ENCODE measurements at regions not wholly inside any gene's neighbourhood (a gene's known extent, or its start where the extent isn't known, plus 50 kb on each side); places are given as distances from the start of the nearest gene placed in this dataset.

DNA sequence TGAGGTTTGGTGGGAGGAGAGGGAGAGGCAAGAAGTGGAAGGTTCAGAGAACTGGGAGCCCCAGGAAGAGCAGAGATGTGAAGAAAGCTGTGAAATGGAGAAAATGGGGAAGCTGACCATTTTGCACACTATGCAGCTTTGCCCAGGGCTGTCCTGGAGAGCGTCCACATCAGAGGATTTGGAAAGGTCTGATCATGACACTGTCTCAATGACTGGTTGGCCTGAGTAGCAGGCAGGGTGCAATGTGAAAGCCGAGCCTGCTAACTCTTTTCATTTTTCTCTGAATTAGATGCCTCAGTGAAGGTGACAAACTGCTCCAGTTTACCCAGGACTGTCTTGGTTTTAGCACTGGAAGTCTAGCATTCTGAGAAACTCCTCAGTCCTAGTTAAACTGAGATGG, 330.1 kb upstream of the RPS6KA3 start:
- no peak for DNase-seq

GRCh38 chrX:20595928-20596575, 329.3 kb upstream of the RPS6KA3 start:
- DNase-seq = no peak

- DNase-seq = no peak
These were observed 328.3 kb upstream of the RPS6KA3 start for GRCh38 chrX:20594985-20595384.

GRCh38 chrX:20593836-20594235, 327.1 kb upstream of the RPS6KA3 start:
- DNase-seq = no peak

- DNase-seq = no peak
These were observed 326.7 kb upstream of the RPS6KA3 start for GRCh38 chrX:20593402-20593801.

- no peak for DNase-seq
These were observed 324.5 kb upstream of the RPS6KA3 start for GRCh38 chrX:20591246-20591645.

GRCh38 chrX:20585782-20586181, 319.1 kb upstream of the RPS6KA3 start:
- DNase-seq = no peak

DNA sequence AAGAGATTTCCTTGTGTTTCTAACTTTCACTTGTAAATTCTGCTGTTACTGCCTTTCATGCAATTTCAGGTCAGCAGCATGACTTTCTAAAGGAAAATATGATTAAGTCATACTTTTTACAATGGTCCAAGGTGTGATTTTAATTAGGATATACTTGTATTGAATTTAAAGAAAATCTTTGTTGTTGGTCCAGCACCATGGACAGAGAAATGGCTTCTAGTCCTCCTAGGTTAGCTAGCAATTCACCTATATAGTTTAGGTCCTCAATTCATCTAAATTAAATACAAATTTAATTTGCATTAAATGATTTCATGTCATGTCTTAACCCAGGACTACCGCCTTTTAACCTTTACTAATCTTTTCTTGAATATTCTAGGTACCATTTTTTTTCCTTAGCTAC, 304.9 kb upstream of the RPS6KA3 start:
- DNase-seq = no peak

DNA sequence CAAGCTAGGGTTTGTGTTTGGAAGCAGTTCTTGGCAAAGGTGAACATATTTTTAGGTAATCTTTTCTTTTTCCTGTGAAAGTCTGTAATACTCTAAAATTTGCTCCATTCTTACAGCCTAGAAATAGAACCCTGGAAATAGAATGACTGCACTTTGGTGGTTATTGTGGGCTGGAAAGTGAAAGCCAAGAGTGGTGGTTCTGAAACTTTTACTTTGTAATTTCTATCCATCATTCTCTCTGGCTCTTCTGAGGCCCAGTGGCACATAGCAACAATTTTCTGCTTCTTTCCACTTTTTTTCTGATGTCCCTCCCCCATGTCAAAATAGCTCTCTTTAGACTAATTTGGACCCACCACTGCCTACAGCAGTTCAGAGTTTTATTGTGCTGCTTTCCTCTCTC, 300.4 kb upstream of the RPS6KA3 start:
- DNase-seq = no peak

DNA sequence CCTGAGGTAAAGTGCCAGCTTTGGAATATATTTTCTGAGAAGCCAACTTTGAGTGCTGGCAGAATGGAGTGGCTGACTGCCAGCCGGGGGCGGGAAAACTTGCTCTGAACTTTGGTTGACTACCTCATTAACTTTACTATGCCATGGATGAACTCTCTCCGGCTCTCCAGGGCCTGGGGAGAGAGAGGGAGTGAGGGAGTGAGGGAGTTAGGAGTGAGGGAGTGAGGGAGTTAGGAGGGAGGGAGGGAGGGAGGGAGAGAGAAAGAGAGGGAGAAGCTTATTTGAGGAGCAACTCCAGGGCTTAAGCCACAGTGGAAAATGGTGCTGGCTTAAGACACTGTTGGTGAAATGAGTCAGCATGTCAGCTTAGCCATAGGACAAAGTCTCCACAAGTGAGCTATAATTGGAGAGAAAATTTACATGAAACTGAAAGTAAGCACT, 280.9 kb upstream of the RPS6KA3 start:
- no peak for DNase-seq

DNA sequence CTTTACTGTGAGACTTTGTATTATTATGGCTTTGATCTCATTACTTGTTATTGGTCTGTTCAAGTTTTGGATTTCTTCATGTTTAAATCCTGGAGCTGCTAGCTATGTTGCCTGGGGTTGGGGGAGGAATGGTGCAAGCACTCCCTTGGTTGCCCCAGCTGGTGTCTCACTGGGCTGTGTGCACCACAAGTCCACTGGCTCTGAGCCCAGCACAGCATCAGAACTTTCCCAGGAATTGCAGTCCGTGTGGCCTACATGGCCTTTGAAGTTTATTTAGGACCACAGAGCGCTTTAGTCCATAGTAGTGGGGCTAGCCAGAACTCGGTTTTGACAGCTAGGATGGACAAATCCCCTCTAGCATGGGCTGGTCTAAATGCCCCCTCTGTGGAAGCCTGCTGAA, 278.8 kb upstream of the RPS6KA3 start:
- no peak for DNase-seq

DNA sequence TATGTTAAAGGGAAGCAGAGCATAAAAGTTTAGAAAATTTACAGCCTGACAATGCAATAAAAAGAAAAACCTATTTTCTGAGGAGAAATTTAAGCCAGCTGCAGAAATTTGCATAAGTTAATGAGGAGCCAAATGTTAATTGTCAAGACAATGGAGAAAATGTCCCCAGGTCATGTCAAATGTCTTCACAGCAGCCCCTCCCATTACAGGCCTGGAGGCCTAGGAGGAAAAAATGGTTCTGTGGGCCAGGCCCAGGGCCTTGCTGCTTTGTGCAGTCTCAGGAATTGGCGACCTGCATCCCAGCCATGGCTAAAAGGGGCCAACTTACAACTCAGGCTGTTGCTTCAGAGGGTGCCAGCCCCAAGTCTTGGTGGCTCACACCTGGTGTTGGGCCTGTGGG, 275.4 kb upstream of the RPS6KA3 start:
- DNase-seq = no peak

GRCh38 chrX:20538974-20539373, 272.3 kb upstream of the RPS6KA3 start:
- no peak for DNase-seq

DNA sequence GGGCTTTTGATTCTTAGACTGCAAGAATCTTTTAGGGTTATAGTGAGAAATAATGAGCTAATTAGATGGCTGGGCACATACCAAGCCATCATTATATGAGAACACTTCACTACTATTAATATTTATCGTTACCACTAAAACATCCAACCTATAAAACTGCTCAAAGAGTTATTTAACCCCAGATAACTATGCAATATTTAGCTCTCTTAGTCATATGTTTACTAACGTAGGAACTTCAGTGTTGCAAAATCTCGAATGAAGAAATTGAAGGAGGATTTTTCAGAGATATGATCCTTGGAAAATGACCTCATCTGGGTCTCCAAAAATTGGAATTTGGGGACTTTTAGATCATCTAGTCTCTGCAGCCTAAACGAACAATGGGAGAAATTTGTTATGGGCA, 265.0 kb upstream of the RPS6KA3 start:
- no peak for DNase-seq

- DNase-seq = peak; percentile 59
These were observed 263.8 kb upstream of the RPS6KA3 start for GRCh38 chrX:20530406-20530921.

DNA sequence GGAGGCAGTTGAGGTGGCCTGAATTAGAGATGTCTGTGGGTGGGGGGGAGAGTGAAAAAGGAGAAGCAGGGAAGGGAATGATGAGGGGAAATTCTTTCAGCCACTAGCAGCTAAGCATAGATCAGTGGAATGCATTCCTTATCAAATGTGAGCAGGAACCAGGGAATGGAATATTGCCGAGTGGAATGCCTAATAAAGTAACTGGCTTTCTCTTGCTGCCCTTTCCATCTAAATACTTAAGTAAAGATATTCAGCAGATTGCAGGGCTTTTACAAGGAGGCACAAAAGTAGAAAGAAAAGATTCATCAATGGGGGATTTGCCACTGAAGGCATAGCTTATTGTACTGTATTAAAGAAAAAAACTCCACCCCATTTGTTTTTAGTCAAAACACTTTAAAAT, 263.0 kb upstream of the RPS6KA3 start:
- DNase-seq = no peak

- DNase-seq = no peak
These were observed 262.6 kb upstream of the RPS6KA3 start for GRCh38 chrX:20529301-20529700.

GRCh38 chrX:20527558-20528011, 260.9 kb upstream of the RPS6KA3 start:
- peak; percentile 30 for DNase-seq

DNA sequence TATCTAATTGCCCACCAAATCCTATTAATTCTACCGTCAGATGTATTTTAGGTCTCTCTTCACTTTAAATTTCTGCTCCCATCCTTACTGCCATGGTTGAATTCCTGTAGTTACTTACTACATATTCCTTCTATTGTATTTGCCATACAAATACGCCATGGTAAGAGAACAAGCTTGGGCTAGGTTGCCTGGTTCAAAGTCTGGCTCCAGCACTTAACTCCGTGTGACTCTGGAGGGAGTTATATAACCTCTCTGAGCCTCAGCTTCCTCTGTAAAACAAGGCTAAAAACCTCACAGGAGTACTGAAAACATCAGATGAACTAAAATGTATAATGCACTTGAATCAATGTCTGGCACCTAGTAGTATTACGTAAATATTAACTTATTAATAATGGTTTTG, 260.3 kb upstream of the RPS6KA3 start:
- DNase-seq = no peak

GRCh38 chrX:20523626-20524312, 257.1 kb upstream of the RPS6KA3 start:
- DNase-seq = no peak

DNA sequence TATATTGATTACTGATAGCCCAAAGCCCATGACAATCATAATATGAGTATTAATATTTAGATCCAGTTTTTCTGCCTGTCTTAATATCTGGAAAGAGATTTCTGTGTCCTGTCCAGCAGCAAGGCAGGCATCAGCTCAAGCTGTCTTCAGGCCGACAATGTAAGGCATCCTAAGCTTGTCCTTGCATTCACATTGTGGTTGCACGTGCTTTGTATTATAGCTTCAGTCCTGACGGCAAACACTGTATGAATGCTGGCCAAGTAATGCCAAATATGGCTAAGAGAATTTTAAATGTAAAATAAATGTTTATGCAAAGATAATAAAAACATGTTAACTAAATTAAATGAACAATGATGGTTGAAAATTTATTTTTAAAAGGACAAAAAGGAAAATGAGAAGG, 255.7 kb upstream of the RPS6KA3 start:
- no peak for DNase-seq

GRCh38 chrX:20521222-20521621, 254.5 kb upstream of the RPS6KA3 start:
- DNase-seq = no peak

- no peak for DNase-seq
These were observed 253.1 kb upstream of the RPS6KA3 start for GRCh38 chrX:20519826-20520225.

DNA sequence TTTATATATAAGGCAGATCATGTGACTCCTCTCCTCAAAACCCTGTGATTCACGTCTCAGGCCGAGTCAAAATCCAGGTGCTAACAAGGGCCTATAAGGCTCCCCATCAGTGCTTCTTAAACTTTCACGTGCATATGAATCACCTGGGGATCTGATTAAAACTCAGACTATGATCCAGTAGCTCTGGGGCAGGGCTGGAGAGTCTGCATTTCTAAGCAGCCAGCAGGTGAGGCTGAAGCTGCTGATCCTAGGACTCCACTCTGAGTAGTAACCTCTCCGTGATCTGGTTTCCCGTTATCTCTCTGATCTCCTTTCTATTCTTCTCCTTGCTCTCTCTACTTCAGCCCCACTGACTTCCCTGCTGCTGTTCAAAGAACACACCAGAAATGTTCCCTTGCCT, 252.4 kb upstream of the RPS6KA3 start:
- no peak for DNase-seq

GRCh38 chrX:20517565-20517964, 250.9 kb upstream of the RPS6KA3 start:
- DNase-seq = no peak
